H1 (cell line): ENCODE measurements at regions not wholly inside any gene's neighbourhood (a gene's known extent, or its start where the extent isn't known, plus 50 kb on each side); places are given as distances from the start of the nearest gene placed in this dataset.
A peak's percentile ranks its signal among the peaks of the same experiment; 100 is the strongest.

ENCODE experiments used
- BACH1 ChIP-seq: IDR thresholded peaks from 2 replicates; pipeline ENCODE4 v1.6.1; 2012; ENCODE audit warnings: low read length, improper control_type of control experiment
- EP300 ChIP-seq, 2 experiments: IDR thresholded peaks; 1 replicate in 1 of 2; 2 replicates in 1 of 2; pipeline ENCODE4 v1.6.1; 2011 to 2012; ENCODE audit warnings: low read depth in 2 of 2, low read length in 2 of 2, mild to moderate bottlenecking in 2 of 2, borderline replicate concordance in 1 of 2, inconsistent platforms in 1 of 2, moderate library complexity in 1 of 2
- KDM4A ChIP-seq: IDR thresholded peaks from one replicate; pipeline ENCODE4 v1.7.1; 2012; ENCODE audit warnings: low read depth, mild to moderate bottlenecking, moderate library complexity, low read length, inconsistent platforms; ENCODE audit not compliant: severe bottlenecking
- MAX ChIP-seq: IDR thresholded peaks from 2 replicates; pipeline ENCODE4 v1.6.1; 2012; ENCODE audit warnings: inconsistent platforms
- RNF2 ChIP-seq: fragments of 200-900, 300-1000 bp; sonication (generic); IDR thresholded peaks from 2 replicates; pipeline ENCODE4 v1.7.1; 2016; ENCODE audit warnings: borderline replicate concordance, low read depth, mild to moderate bottlenecking, antibody characterized with exemption, low read length; ENCODE audit not compliant: poor library complexity, severe bottlenecking; ENCODE audit errors: missing control alignments
- SAP30 ChIP-seq: fragments of 300-600 bp; sonication (generic); IDR thresholded peaks from 2 replicates; pipeline ENCODE4 v1.7.1; 2012; ENCODE audit warnings: low read length, moderate library complexity, mild to moderate bottlenecking, inconsistent platforms; ENCODE audit not compliant: insufficient read depth, insufficient replicate concordance
- TAF7 ChIP-seq: optimal IDR thresholded peaks from 2 replicates; pipeline ENCODE3; 2011; ENCODE audit warnings: low read depth, mild to moderate bottlenecking, inconsistent platforms, low read length, moderate library complexity, borderline replicate concordance

- TF ChIP-seq MAX = no peak
- TF ChIP-seq EP300 (IDR thresholded peaks at IDR 0.05; ENCODE audit: borderline replicate concordance in 1 of 2, low read depth in 2 of 2, low read length in 2 of 2) = peak in 1 of 2 experiments; percentile 58; a peak in 1 of 3 replicates
- TF ChIP-seq SAP30 = no peak
- TF ChIP-seq KDM4A = no peak
- TF ChIP-seq TAF7 = no peak
- no peak for TF ChIP-seq BACH1
- no peak for TF ChIP-seq RNF2
Measured at GRCh38 chr12:132437252-132437932, 52.6 kb upstream of the FBRSL1 start (continued).
